Heart left ventricle (tissue), 16 donors: ENCODE measurements at regions not wholly inside any gene's neighbourhood (a gene's known extent, or its start where the extent isn't known, plus 50 kb on each side); places are given as distances from the start of the nearest gene placed in this dataset.

ENCODE experiments used
- ATAC-seq, 4 donors: fragments of 200-7000 bp; cut with Tn5 transposase; one replicate each; pipeline ENCODE4 v1.9.1; 2020 to 2022; ENCODE audit warnings: moderate library complexity in 4 of 4, mild to moderate bottlenecking in 3 of 4, moderate number of reproducible peaks in 1 of 4
- DNase-seq, 5 donors: peaks; one replicate each; pipeline ENCODE4 v3.0.0-alpha.2; 2020
- H3K27ac ChIP-seq, 12 donors: fragments of 200-600 bp; sonication (generic) in 4 of 12; one replicate each; pipeline versions ENCODE4 v1.5.0 to v1.8.0; 2016 to 2022; ENCODE audit warnings: mild to moderate bottlenecking in 2 of 12
- H3K27me3 ChIP-seq, 9 donors: fragments of 200-600 bp; sonication (generic) in 2 of 9; one replicate each; pipeline versions ENCODE4 v1.5.1 to v1.8.0; 2016 to 2022; ENCODE audit warnings: mild to moderate bottlenecking in 3 of 9
- H3K36me3 ChIP-seq, 9 donors: fragments of 200-600 bp; sonication (generic) in 2 of 9; one replicate each; pipeline versions ENCODE4 v1.5.0 to v1.8.0; 2018 to 2022; ENCODE audit warnings: mild to moderate bottlenecking in 2 of 9
- H3K4me1 ChIP-seq, 12 donors: fragments of 200-600 bp; sonication (generic) in 4 of 12; one replicate each; pipeline versions ENCODE4 v1.5.0 to v1.8.0; 2016 to 2022; ENCODE audit warnings: mild to moderate bottlenecking in 3 of 12
- H3K4me3 ChIP-seq, 12 donors: fragments of 200-600 bp; sonication (generic) in 4 of 12; one replicate each; pipeline versions ENCODE4 v1.5.0 to v1.8.0; 2017 to 2022; ENCODE audit warnings: mild to moderate bottlenecking in 9 of 12, moderate library complexity in 4 of 12
- H3K9me3 ChIP-seq, 12 donors: fragments of 200-600 bp; sonication (generic) in 4 of 12; one replicate each; pipeline versions ENCODE4 v1.5.0 to v1.8.0; 2016 to 2022; ENCODE audit warnings: mild to moderate bottlenecking in 1 of 12
- POLR2A ChIP-seq, 2 donors: fragments of 450-650 bp; IDR thresholded peaks; one replicate each; pipeline ENCODE4 v1.6.1; 2017; ENCODE audit warnings: antibody characterized with exemption in 2 of 2, mild to moderate bottlenecking in 2 of 2, moderate library complexity in 2 of 2
- WGBS, 4 donors: extraction: QIAGEN DNeasy Blood & Tissue Kit in 2 of 4; methylation state at CpG; one replicate each; pipeline versions ENCODE4 v1.1.5 to v1.1.7; 2013 to 2018; 5-methylcytosine and 5-hydroxymethylcytosine counted together
- intact Hi-C, 10 donors: fragments of 100-400 bp; cut with DNase I; formaldehyde crosslinking; loops; one replicate each; pipeline versions ENCODE4 v1.11.1 to v1.14.2; 2022
- TF ChIP-seq, protein P1 (sequence below), 12 donors: fragments of 200-600 bp; sonication (generic) in 4 of 12; IDR thresholded peaks; one replicate each; pipeline versions ENCODE4 v1.5.0 to v1.8.0; 2018 to 2022; ENCODE audit warnings: antibody characterized with exemption in 12 of 12, mild to moderate bottlenecking in 5 of 12
- donor health status: ischemic (EF 13 %, LVEDD 7.1; RV severe dilation, severe dysfunction).
- donor health status: healthy with polysubstance abuse.
- donor health status: DM: no; HTN: yes; CAD: no.
- donor health status: DM: no; HTN: no; CAD: no.
- donor health status: ischemic (EF 25% LVEDD 6.9; RV normal size, moderate dysfunction).
- donor health status: ischemic (EF 25% LVEDD 5.7; RV mildly dilated, moderate dysfunction).
- donor health status: healthy.
- donor health status: DM: yes; HTN: yes; CAD: no.
- donor health status: ischemic (EF 35%, LVEDD 5.7; RV mildly dilated, moderate dysfunction).
- donor health status: nonischemic (EF 11% LVEDD 7.7; RV severe dilation, severe dysfunction).
- donor health status: DM: yes; HTN: yes; CAD: no.
- donor health status: PGD.
- donor health status: ischemic (EF 29% LVEDD 5.4; RV normal size, mild dysfunction).
- donor health status: nonischemic (EF 23%, LVEDD 6.1; RV moderate dilation, normal function).

DNA sequence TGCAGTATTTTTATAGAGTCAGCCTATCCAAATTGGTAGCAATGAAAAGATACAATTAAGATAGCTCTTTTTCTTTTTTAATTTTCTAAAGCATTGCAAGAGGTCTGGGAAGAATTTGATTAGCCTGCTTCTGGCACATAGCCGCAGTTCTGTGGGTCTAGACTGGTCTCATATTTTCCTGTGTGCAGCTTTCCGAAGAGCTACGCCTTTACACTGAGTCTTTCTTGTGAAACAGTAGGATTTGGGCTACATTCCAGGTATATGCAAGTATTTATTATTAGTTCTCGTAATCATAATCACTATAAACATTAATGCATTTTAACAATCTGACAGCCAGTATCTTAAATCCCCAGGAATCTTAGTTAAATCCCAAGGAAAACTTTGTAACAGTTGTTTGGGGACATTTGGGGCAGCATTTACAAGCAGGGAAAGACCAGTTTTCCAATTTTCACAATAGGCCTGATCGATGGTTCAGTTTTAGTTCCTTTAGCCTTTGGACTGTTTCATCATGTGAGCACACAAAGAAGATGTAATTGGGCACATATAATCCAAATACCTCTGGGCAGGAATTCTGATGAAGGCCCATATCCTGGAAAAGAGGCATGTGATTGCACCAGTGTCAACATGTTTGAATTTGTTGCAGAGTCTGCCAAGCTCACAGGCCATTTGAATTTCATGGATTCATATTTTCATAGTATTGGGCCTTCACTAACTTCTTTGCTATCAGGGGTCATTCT, 287.3 kb downstream of the INHBA start:
- Histone ChIP-seq H3K4me1 (peaks cover 0 to 3% (median 0%) of the 10 kb centered on the region in 12 donors), H3K4me3 (no peak overlapping the region), H3K36me3 (no peaks in the 10 kb centered on the region), H3K9me3 (peaks cover 0 to 12% (median 0%) of the 10 kb centered on the region in 12 donors), H3K27me3 (no peaks in the 10 kb centered on the region), H3K27ac (no peak overlapping the region)
- ATAC-seq = no peak
- WGBS, 4 donors = 87 to 94% (median 90%) methylated on average over 5 of the region's 5 CpGs
- TF ChIP-seq, protein P1, sequence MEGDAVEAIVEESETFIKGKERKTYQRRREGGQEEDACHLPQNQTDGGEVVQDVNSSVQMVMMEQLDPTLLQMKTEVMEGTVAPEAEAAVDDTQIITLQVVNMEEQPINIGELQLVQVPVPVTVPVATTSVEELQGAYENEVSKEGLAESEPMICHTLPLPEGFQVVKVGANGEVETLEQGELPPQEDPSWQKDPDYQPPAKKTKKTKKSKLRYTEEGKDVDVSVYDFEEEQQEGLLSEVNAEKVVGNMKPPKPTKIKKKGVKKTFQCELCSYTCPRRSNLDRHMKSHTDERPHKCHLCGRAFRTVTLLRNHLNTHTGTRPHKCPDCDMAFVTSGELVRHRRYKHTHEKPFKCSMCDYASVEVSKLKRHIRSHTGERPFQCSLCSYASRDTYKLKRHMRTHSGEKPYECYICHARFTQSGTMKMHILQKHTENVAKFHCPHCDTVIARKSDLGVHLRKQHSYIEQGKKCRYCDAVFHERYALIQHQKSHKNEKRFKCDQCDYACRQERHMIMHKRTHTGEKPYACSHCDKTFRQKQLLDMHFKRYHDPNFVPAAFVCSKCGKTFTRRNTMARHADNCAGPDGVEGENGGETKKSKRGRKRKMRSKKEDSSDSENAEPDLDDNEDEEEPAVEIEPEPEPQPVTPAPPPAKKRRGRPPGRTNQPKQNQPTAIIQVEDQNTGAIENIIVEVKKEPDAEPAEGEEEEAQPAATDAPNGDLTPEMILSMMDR (IDR thresholded peaks at IDR 0.05) = no peak
- no peak for TF ChIP-seq POLR2A (IDR thresholded peaks at IDR 0.05)
- intact Hi-C loops = no loop called here
- DNase-seq = no peak

DNA sequence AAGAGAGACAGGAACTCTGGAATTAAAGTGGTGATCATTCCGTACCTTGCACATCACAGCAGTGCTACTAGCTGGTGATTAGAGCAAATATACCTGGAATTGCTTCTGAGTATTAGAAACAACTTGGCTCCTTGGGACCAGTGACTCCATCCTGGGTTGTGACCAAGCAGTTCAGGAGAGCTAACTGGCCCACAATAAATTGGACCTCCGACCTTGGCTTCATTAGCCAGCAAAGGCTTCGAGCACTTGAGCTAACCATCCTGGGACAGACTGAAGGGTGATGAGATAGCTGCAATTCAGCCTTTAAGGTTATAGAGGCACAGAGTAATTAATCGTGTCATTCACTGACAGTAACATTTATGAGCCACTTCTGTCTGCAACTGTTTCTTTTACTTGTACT, 287.8 kb downstream of the INHBA start:
- intact Hi-C loops = no loop called here
- H3K4me1 ChIP-seq = peaks cover 0 to 3% (median 0%) of the 10 kb centered on the region in 12 donors
- H3K27ac ChIP-seq = no peak overlapping the region
- no peaks in the 10 kb centered on the region for H3K36me3 ChIP-seq
- no peak for ATAC-seq
- H3K27me3 ChIP-seq = no peaks in the 10 kb centered on the region
- 90 to 94% (median 92%) methylated on average over 4 of the region's 4 CpGs for WGBS, 4 donors
- no peak for TF ChIP-seq POLR2A (IDR thresholded peaks at IDR 0.05)
- peaks cover 0 to 12% (median 0%) of the 10 kb centered on the region in 12 donors for H3K9me3 ChIP-seq
- no peak for DNase-seq
- no peak overlapping the region for H3K4me3 ChIP-seq

DNA sequence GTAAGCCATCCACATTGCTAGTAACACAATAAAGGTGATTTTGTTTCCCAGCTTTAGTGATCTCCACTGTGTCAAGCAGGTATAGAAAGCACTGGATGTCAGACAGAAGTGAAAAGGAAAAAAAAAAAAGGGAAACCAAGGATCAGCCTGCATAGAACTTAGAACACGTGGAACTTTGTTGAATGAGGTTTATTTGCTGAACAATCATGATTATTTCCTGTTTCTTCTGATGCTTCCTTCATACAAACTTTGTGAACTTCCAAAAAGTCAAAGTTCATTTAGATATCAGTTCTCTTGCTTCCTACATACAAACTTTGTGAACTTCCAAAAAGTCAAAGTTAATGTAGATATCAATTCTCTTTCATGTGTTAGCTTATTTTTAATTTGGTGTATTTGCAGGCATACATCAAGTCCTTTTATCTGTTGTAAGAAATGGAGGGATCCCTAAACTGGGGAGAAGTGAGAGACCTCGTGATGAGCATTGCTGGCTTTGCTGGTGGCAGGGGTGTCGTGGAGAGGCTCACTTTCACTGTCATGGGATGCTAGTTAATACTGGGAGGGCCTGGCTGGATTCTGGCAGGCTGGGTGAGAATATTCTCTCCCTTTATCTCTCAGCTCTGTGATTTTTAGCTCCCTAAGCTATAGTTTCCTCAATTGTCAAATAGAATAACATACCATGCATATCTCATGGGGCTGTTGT, 298.4 kb downstream of the INHBA start:
- no peaks in the 10 kb centered on the region for H3K27me3 ChIP-seq
- intact Hi-C loops = no loop called here
- DNase-seq (no peak), ATAC-seq (no peak)
- no peaks in the 10 kb centered on the region for H3K9me3 ChIP-seq
- no peak overlapping the region for H3K27ac ChIP-seq
- 57 to 65% (median 61%) methylated on average over 3 of the region's 3 CpGs for WGBS, 4 donors
- H3K4me1 ChIP-seq = no peaks in the 10 kb centered on the region
- TF ChIP-seq, protein P1 (IDR thresholded peaks at IDR 0.05) = no peak
- no peak for TF ChIP-seq POLR2A (IDR thresholded peaks at IDR 0.05)
- no peak overlapping the region for H3K4me3 ChIP-seq
- no peaks in the 10 kb centered on the region for H3K36me3 ChIP-seq

DNA sequence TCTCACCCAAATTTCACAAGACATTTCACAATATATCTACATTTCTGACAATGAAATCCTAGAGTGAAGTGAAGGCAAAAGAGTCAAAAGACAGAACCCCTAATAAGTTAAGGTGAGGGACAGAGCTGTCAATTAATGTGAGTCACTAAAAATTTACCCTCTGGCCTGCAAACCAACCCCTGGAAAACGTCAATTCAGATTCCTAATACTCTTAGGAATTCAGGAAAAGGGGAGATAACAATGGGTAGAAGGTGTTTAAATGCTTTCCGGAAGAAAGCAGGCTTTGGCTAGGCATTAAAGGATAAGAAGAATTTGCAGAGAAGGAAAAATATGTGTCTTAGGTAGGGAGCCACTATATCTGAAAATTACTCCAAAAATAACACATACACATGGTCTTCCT, 299.6 kb downstream of the INHBA start:
- ATAC-seq = no peak
- H3K27me3 ChIP-seq = no peaks in the 10 kb centered on the region
- H3K27ac ChIP-seq = no peak overlapping the region
- no peaks in the 10 kb centered on the region for H3K9me3 ChIP-seq
- DNase-seq = no peak
- 58 to 76% (median 64%) methylated on average over 2 of the region's 2 CpGs for WGBS, 4 donors
- no peaks in the 10 kb centered on the region for H3K36me3 ChIP-seq
- intact Hi-C loops = no loop called here
- no peaks in the 10 kb centered on the region for H3K4me1 ChIP-seq
- no peak overlapping the region for H3K4me3 ChIP-seq
- TF ChIP-seq, protein P1 (IDR thresholded peaks at IDR 0.05) = no peak
- no peak for TF ChIP-seq POLR2A (IDR thresholded peaks at IDR 0.05)
